Stimulated activated CD8-positive, alpha-beta memory T cell treated with anti-CD3 and anti-CD28 coated beads, Interleukin-12 subunit alpha, Interleukin-12 subunit beta, amount 100 ng/mL, for 4 hours (primary cell): ENCODE measurements at regions not wholly inside any gene's neighbourhood (a gene's known extent, or its start where the extent isn't known, plus 50 kb on each side); places are given as distances from the start of the nearest gene placed in this dataset.
"Not testable (repeated sequence)": the region's sequence is repeated elsewhere in the genome, so short reads cannot be mapped to it uniquely, and the experiment has no call there.

Source experiments
- DNase-seq: peaks from one replicate; pipeline ENCODE4 v3.0.0-alpha.2; 2020; ENCODE audit warnings: low read depth

DNA sequence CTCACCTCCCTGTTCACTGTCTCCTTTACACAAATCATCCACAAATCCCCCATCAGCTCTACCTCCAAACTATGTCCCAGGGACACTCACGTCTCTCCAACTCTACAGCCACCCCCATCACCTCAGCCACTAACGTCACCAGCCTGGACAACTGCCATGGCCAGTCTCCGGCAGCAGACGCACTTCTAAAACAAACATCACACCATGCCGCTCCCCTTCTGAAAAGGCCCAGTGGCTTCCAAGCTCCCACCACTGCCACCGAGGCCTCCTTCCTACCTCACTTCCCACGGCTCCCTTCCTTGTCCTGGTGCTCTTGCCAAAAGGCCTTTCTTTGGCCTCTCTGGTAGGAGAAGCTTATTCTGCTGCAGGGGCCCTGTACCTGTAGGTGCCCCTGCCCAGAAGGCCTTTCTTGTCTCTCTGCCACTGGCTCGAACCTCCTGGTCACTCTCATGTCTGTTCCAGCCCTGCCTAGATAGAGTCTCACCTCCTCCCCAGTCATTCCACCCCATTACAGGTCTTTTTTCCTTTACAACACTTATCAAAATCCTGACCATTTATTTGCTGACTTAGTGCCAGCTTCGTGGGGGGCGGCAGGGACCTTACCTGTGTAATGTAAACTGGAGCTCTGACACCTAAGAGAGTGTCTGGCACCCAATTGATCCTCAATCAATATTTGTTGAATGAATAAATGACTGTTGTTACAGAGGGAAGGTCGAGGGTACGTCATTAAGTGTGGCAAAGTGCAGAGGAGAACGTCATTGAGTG lies 304.2 kb downstream of the GOLGA6L6 start:
- not testable (repeated sequence) for DNase-seq

DNA sequence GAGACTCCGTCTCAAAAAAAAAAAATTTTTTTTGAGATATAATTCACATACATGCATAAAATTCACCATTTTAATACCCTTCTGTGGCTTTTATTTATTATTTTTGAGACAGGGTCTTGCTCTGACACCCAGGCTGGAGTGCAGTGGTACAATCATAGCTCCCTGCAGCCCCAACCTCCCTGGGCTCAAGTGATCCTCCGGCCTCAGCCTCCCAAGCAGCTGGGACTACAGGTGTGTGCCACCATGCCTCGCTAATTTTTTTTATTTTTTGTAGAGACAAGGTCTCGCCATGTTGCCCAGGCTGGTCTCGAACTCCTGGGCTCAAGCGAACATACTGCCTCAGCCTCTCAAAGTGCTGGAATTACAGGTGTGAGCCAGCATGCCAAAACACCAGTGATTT lies 305.9 kb downstream of the GOLGA6L6 start:
- DNase-seq: not testable (repeated sequence)

DNA sequence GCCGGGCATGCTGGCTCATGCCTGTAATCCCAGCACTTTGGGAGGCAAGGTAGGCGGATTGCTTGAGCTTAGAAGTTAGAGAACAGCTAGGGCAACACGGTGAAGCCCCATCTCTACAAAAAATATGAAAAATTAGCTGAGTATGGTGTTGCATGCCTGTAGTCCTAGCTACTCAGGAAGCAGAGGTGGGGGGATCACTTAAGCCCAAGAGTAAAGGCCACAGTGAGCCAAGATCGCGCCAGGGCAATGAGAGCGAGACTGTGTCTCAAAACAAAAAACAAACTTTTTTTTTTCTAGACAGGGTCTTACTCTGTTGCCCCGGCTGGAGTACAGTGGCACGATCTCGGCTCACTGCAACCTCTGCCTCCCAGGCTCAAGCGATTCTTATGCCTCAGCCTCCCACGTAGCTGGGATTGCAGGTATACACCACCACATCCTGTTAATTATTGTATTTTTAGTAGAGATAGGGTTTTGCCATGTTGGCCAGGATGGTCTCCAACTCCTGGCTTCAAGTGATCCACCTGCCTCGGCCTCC lies 307.5 kb downstream of the GOLGA6L6 start:
- DNase-seq: not testable (repeated sequence)

DNA sequence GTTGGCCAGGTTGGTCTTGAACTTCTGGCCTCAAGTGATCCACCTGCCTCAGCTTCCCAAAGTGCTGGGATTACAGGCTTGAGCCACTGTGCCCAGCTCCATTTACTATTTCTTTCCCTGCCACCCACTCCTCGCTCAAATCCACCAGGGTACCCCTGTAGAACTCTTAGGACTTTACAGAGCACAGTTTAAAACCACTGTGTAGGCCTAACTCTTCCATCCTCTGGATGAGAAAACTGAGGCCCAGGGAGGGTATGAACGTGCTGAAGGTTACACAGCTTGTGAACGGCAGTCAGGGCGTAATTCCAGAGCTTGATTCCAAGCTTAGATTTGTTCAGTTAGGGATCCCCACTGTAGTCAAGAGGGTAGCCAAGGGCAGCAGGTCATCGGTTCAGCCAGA lies 309.1 kb downstream of the GOLGA6L6 start:
- not testable (repeated sequence) for DNase-seq

DNA sequence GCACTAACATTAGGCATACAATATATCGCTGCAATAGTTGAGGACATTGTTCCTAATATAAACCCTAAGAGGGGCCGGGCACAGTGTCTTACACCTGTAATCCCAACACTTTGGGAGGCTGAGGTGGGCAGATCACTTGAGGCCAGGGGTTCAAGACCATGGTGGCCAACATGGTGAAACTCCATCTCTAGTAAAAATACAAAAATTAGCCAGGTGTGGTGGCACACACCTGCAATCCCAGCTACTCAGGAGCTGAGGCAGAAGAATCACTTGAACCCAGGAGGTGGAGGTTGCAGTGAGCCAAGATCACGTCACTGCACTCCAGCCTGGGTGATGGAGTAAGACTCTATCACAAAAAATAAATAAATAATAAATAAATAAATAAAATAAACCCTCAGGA lies 310.9 kb downstream of the GOLGA6L6 start:
- DNase-seq: not testable (repeated sequence)

DNA sequence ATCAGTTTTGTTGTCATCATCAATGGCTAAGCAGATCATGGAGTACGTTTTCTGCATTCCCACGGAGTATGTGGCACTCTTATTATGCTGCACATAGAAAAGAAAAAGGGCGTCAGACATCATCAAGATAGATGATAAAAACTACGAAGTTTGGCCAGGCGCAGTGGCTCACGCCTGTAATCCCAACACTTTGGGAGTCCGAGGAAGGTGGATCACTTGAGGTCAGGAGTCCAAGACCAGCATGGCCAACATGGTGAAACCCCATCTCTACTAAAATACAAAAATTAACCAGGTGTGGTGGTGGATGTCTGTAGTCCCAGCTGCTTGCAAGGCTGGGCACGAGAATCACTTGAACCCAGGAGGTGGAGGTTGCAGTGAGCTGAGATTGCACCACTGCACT lies 312.8 kb downstream of the GOLGA6L6 start:
- DNase-seq: not testable (repeated sequence)

DNA sequence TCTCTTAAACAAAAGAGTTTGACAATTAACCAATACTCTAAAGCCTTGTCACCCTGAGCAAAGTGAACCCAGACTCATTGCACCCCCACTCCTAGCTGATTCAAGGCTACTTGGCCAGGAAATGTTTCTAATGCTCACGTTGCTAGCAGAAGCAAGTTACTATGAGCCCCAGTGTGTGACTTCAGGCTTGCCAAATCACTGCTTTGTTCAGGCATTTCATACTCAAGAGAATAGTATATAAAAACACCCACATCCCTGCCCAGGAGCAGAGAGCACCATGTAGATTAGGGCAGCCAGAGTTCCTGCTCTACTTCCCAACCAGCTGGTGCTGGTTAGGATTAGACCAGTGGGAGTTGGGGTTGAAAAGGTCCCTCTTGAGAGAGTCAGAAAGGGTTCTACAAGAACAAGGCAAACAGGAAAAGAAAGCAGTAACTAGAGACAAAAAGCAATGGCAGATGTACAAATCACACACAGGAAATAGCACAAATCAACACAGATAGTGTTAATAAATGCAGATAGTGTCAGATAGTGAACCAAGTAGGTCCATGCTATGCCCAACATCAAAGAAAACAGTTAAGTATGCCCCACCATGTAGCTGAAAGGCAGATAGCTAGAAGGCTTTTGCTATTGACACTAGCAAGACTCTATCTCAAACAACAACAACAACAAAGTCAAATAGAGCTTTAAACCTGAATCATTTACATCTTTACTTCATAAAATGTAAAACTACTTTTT lies 314.3 kb downstream of the GOLGA6L6 start:
- DNase-seq: not testable (repeated sequence)

DNA sequence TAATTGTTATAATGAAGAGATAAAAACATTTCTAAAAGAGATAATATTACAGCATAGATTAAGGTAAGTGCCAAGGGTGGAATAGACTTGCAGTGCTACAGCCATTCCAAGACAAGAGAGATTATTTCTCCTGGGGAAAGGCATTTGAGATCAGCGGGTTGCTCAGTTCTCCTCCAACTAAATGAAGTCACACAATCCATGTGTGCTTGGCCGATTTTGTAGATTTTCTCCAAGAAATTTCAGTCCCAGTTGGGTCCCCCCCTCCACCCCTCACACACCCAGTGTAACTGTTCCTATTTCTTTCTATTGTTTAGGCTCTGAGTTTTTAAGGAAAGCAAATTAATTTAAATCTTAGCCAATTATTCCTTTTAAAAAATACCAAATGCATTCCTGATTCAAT lies 315.1 kb downstream of the GOLGA6L6 start:
- DNase-seq: not testable (repeated sequence)

DNA sequence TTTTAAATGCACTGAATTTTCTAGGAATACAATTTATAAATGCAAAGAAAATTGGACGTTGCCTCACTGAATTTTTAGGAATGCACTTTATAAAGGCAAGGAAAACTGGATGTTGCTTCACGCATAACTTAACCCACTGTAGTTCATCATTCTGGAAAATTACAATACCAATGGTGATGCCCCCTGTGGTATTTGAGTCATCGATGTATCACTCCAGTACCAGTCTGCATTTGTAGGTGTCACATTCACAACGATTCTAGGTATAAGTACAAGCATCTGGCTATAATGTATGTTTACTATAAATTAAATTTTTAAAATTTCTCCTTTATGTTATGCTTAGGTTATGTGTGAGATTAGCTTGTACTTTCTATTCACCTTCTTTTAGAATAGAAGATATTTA lies 320.5 kb downstream of the GOLGA6L6 start:
- DNase-seq: not testable (repeated sequence)

DNA sequence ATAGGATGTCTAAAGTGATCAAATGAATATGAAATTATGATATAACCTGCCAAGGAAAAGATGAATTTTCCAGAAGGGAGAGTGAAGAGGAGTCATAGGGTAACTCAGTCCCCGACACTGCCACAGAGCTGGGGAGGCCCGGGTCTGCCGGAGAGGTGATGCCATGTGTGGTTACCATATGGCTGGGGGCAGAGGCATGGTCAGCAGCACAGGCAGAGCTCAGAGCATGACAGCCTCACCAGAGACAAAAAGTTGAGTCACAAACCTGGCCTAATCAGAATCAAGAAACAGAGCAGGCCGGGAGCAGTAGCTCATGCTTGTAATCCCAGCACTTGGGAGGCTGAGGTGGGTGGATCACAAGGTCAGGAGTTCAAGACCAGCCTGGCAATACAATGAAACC lies 322.4 kb downstream of the GOLGA6L6 start:
- not testable (repeated sequence) for DNase-seq

DNA sequence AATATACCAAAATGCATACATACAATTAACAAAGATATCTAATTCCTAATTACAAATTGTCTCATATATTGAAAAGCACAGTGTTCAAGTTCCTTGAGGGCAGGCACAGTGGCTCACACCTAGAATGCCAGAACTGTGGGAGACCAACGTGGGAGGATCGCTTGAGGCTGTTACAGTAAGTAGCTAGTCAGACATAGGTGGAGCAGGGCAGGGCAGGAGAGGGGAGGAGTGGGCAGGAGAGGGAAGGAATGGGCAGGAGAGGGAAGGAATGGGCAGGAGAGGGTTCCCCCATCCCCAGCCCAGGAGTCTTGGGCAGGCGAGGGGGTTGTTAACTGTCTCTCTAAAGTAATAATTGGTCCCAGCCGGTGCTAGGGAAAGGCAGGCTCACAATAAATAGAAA lies 325.9 kb downstream of the GOLGA6L6 start:
- not testable (repeated sequence) for DNase-seq

DNA sequence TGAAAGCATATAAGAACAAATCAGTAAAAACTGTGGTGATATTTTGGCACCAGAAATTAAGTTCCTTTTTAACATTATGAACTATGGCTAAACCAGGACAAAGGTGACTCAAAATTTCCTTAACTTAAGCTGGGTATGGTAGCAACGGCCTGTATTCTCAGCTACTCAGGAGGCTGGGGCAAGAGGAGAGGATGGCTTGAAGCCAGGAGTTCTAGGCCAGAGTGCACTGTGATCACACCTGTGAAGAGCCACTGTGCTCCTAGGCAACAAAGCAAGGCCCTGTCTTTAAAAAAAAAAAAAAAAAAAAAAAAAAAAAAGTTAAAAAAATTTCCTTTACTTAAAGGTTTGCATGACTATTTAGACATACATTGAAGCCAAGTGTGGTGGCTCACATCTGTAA lies 327.5 kb downstream of the GOLGA6L6 start:
- DNase-seq: not testable (repeated sequence)

DNA sequence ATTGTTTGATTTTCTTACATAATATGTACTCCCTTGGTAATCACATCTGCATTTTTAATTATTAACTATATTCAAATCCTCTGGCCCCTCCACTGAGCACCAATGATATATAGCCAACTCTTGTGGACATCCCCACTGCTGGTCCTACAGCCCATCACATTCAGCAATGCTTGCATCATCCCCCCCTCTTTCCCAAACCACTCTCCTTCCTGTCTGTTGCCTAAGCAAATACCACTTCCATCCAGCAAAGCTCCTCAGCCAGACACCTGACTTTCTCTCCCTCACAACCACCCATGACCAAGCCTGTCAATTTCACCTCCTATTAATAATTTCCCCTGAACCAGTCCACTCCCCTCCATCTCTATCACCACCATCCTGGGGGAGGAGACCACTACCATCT lies 330.1 kb downstream of the GOLGA6L6 start:
- not testable (repeated sequence) for DNase-seq

DNA sequence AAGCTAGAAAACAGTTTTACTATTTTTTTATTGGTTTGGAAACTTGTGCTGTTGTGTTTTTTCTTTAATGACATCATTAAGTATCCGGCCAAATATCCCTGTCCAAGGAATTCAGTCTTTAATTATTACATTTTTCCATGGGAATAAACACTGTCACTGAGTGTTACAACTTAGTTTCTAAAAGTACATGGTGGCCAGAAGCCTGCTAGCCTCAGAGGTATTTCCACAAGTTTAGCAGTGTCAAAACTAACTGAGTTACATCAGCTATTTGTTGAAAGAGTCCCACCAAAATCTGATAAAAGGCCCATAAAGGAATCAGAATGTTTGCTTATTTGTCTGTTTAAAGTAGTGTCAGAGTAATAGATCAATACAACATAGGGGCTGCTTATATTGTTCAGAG lies 331.6 kb downstream of the GOLGA6L6 start:
- DNase-seq: not testable (repeated sequence)

DNA sequence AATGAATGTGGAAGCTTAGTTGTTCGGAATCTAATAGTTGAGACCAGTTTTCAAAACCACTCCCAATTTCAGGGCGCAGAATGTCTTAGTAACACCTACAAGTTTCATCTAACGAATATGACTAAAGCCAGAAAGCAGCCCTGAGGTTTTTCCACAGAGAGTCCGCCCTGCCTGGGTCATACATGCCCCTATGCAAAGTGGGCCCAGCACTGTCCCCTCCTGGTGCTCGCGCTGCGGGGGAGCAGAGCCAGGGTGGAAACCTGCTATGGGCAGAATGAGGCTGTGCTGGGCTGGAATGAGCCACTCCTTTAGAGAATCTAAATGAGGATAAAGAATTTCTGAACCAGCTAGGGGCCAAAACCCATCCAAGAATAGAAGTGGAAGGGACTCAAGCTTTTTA lies 334.0 kb downstream of the GOLGA6L6 start:
- not testable (repeated sequence) for DNase-seq

DNA sequence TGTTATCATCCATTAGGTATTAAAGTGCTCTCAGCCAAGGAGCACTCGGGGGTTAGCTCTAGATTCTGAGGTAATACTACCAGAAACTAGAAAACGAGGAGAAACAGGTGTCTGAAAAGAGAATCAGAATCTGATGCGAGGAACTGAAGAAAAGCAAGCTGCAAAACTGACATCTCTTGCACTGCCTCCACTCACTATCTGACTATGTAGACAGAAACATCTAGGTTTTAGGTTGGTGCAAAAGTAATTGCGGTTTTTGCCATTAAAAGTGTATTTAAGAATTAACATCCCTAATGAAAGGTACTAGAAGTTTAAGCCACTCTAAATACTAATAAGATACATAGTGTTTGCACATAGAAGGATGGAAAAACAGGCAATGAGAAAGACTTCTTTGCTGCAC lies 334.4 kb downstream of the GOLGA6L6 start:
- not testable (repeated sequence) for DNase-seq

DNA sequence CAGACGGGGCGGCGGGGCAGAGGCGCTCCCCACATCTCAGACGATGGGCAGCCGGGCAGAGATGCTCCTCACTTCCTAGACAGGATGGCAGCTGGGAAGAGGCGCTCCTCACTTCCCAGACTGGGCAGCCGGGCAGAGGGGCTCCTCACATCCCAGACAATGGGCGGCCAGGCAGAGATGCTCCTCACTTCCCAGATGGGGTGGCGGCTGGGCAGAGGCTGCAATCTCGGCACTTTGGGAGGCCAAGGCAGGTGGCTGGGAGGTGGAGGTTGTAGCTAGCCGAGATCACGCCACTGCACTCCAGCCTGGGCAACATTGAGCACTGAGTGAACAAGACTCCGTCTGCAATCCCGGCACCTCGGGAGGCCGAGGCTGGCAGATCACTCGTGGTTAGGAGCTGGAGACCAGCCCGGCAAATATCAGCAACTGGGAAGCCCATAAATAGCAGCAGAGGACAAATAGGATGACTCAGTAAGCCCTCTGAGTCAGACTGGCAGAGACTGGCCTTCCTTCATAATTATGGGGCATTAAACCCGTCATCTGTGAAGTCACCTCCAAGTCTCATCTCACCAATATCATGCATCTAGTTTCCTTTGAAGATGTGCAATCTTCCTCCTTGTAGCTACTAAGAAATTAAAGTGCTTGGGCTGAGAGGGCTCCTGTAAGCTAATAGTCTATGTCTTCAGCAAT lies 337.3 kb downstream of the GOLGA6L6 start:
- DNase-seq: not testable (repeated sequence)

DNA sequence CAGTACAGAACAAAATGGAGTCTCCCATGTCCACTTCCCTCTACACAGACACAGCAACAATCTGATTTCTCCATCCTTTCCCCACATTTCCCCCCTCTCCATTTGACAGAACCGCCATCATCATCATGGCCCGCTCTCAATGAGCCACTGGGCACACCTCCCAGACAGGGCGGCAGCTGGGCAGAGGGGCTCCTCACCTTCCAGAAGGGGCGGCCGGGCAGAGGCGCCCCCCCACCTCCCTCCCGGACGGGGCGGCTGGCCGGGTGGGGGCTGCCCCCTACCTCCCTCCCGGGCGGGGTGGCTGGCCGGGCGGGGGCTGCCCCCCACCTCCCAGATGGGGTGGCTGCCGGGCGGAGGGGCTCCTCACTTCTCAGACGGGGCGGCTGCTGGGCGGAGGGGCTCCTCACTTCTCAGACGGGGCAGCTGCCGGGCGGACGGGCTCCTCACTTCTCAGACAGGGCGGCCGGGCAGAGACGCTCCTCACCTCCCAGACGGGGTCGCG lies 337.9 kb downstream of the GOLGA6L6 start:
- not testable (repeated sequence) for DNase-seq

DNA sequence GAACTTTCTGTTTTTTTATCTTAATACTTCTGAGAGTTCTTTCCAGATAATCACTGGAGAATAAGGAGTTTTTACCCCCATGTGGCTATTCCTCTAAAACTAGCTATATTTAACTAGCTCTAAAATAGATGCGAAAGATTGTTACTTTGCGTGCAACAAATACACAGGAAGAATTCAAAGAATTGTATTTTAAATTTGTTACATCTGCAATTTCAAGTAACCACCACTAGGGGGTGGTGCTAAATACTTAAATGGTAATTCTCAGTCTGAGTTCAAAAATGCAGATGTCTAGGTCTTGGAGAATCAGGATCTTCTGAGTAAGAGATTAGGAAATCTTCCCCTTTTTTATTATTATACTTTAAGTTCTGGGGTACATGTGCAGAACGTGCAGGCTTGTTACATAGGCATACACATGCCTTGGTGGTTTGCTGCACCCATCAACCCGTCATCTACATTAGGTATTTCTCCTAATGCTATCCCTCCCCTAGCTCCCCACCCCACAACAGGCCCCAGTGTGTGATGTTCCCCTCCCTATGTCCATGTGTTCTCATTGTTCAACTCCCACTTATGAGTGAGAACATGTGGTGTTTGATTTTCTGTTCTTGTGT lies 346.9 kb downstream of the GOLGA6L6 start:
- DNase-seq: not testable (repeated sequence)

DNA sequence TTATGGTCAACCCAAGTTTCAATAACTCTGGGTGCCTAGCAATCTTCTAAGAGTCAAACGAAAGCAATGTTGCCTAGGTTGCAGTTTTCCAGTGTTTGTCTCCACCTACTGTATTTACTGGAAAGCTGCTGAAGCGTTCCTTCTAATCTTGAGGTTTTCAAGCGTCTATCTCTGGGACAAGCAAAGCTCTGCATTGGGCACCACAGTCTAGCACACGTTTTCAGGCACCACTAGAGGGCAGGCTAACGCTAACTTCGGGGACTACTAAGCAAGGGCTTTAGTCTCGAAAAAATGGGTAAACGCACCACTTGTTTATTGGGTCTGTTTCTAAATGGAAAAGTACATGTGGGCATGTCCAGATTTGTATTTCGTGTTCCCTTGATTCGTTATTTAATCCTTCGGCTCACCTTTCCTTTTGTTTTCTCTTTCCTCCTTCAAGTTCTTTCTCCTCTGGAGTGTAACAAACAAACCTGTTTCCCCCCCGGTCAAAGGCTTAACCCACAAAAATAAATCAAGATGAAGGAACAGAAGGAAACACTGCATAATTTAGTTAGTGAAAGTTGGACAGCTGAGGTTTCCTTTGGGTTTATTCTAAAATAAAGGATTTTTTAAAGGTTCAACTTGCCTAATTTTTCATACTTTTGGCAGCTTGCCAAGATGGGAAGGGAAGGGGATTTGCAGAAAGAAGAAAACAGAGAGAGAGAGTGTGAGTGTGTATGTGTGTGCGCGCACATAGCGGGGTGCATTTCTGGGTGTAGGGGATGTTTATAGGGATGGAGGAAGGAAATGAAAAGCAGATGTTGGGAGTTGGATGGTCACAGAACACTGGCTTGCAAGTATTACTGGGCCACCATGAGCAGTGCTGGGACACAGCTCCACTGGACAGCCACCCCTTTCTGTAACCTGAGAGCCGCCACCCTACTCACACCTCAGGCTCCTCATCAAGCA lies 348.3 kb downstream of the GOLGA6L6 start:
- not testable (repeated sequence) for DNase-seq
